H9 (cell line): ENCODE measurements at regions not wholly inside any gene's neighbourhood (a gene's known extent, or its start where the extent isn't known, plus 50 kb on each side); places are given as distances from the start of the nearest gene placed in this dataset.

Experiments used
- DNase-seq: peaks from one replicate; pipeline ENCODE4 v3.0.0-alpha.2; 2017
- H2AFZ ChIP-seq: one replicate; pipeline ENCODE4 v1.6.1; 2013; ENCODE audit warnings: mild to moderate bottlenecking, low read length, control low read depth, moderate library complexity
- H2AK5ac ChIP-seq: 2 replicates; pipeline ENCODE4 v1.6.1; 2013; ENCODE audit warnings: low read length, control low read depth, mixed read lengths; ENCODE audit not compliant: insufficient read length
- H2BK120ac ChIP-seq: one replicate; pipeline ENCODE4 v1.6.1; 2013; ENCODE audit warnings: low read depth, mild to moderate bottlenecking, low read length, control low read depth, inconsistent platforms; ENCODE audit not compliant: poor library complexity, severe bottlenecking
- H2BK12ac ChIP-seq: 2 replicates; pipeline ENCODE4 v1.6.1; 2013; ENCODE audit warnings: low read length, control low read depth, mixed read lengths, low read depth; ENCODE audit not compliant: insufficient read length
- H2BK15ac ChIP-seq: 2 replicates; pipeline ENCODE4 v1.6.1; 2013; ENCODE audit warnings: low read depth, low read length, control low read depth
- H2BK20ac ChIP-seq: one replicate; pipeline ENCODE4 v1.6.1; 2013; ENCODE audit warnings: low read depth, mild to moderate bottlenecking, low read length, control low read depth, inconsistent platforms; ENCODE audit not compliant: poor library complexity, severe bottlenecking
- H2BK5ac ChIP-seq: 2 replicates; pipeline ENCODE4 v1.6.1; 2013; ENCODE audit warnings: low read length, control low read depth, mixed read lengths; ENCODE audit not compliant: insufficient read length
- H3K14ac ChIP-seq: 2 replicates; pipeline ENCODE4 v1.6.1; 2013; ENCODE audit warnings: low read length, control low read depth; ENCODE audit not compliant: insufficient read depth
- H3K18ac ChIP-seq: 2 replicates; pipeline ENCODE4 v1.6.1; 2013; ENCODE audit warnings: low read depth, mild to moderate bottlenecking, mixed read lengths, low read length, control low read depth; ENCODE audit not compliant: insufficient read length
- H3K23ac ChIP-seq: 2 replicates; pipeline ENCODE4 v1.6.1; 2013; ENCODE audit warnings: low read length, control low read depth, mixed read lengths, low read depth; ENCODE audit not compliant: insufficient read length
- H3K23me2 ChIP-seq: 2 replicates; pipeline ENCODE4 v1.6.1; 2013; ENCODE audit warnings: low read depth, mild to moderate bottlenecking, mixed read lengths, low read length, control low read depth; ENCODE audit not compliant: insufficient read length, poor library complexity, severe bottlenecking
- H3K27ac ChIP-seq: 2 replicates; pipeline ENCODE4 v1.5.1; 2013; ENCODE audit warnings: low read length, control low read depth, mixed read lengths, low read depth; ENCODE audit not compliant: insufficient read length
- H3K27me3 ChIP-seq: 2 replicates; pipeline ENCODE4 v1.6.1; 2013; ENCODE audit warnings: low read length, control low read depth, inconsistent platforms; ENCODE audit not compliant: insufficient read depth
- H3K4ac ChIP-seq: 2 replicates; pipeline ENCODE4 v1.6.1; 2013; ENCODE audit warnings: low read depth, mild to moderate bottlenecking, control low read depth, inconsistent platforms, low read length, moderate library complexity
- H3K4me1 ChIP-seq: 2 replicates; pipeline ENCODE4 v1.6.1; 2013; ENCODE audit warnings: low read length, control low read depth, inconsistent platforms; ENCODE audit not compliant: insufficient read depth
- H3K4me2 ChIP-seq: 2 replicates; pipeline ENCODE4 v1.6.1; 2013; ENCODE audit warnings: low read length, control low read depth, mixed read lengths; ENCODE audit not compliant: insufficient read length, insufficient read depth
- H3K56ac ChIP-seq: 2 replicates; pipeline ENCODE4 v1.6.1; 2013; ENCODE audit warnings: low read depth, mild to moderate bottlenecking, mixed read lengths, low read length, control low read depth; ENCODE audit not compliant: insufficient read length
- H3K79me1 ChIP-seq: 2 replicates; pipeline ENCODE4 v1.6.1; 2013; ENCODE audit warnings: low read depth, mild to moderate bottlenecking, moderate library complexity, low read length, control low read depth, inconsistent platforms; ENCODE audit not compliant: insufficient read depth, poor library complexity, severe bottlenecking
- H3K79me2 ChIP-seq: 2 replicates; pipeline ENCODE4 v1.6.1; 2013; ENCODE audit warnings: low read length, control low read depth, inconsistent platforms; ENCODE audit not compliant: insufficient read depth
- H3K9ac ChIP-seq: 2 replicates; pipeline ENCODE4 v1.6.1; 2013; ENCODE audit warnings: low read length, control low read depth, mixed read lengths; ENCODE audit not compliant: insufficient read length; ENCODE audit errors: extremely low read depth
- H3K9me3 ChIP-seq: one replicate; pipeline ENCODE4 v1.6.1; 2013; ENCODE audit warnings: low read depth, low read length, inconsistent platforms; ENCODE audit not compliant: control insufficient read depth
- H3T11ph ChIP-seq: one replicate; pipeline ENCODE4 v1.6.1; 2013; ENCODE audit warnings: mild to moderate bottlenecking, low read length, control low read depth, inconsistent platforms
- H4K20me1 ChIP-seq: one replicate; pipeline ENCODE4 v1.6.1; 2013; ENCODE audit not compliant: control insufficient read depth, insufficient read length, insufficient read depth
- H4K5ac ChIP-seq: 2 replicates; pipeline ENCODE4 v1.6.1; 2013; ENCODE audit warnings: low read depth, mild to moderate bottlenecking, mixed read lengths, low read length, control low read depth; ENCODE audit not compliant: insufficient read length
- H4K8ac ChIP-seq: replicated peaks from 2 replicates; pipeline ENCODE4 v1.6.1; 2013; ENCODE audit warnings: low read length, control low read depth, mixed read lengths, low read depth; ENCODE audit not compliant: insufficient read length
- H4K91ac ChIP-seq: 2 replicates; pipeline ENCODE4 v1.6.1; 2013; ENCODE audit warnings: low read depth, mild to moderate bottlenecking, moderate library complexity, mixed read lengths, low read length, control low read depth; ENCODE audit not compliant: insufficient read length
- H3K27ac Mint-ChIP-seq, 3 experiments: 2 replicates in 2 of 3; 3 replicates in 1 of 3; pipeline ENCODE4 v1.8.0; 2020 to 2021; ENCODE audit warnings: mixed read lengths in 3 of 3, mild to moderate bottlenecking in 1 of 3, moderate library complexity in 1 of 3
- H3K27me3 Mint-ChIP-seq: 2 replicates; pipeline ENCODE4 v1.8.0; 2021; ENCODE audit warnings: low read depth, mild to moderate bottlenecking, moderate library complexity, mixed read lengths
- H3K36me3 Mint-ChIP-seq, 3 experiments: 2 replicates in 2 of 3; 3 replicates in 1 of 3; pipeline ENCODE4 v1.8.0; 2020 to 2021; ENCODE audit warnings: low read depth in 3 of 3, mixed read lengths in 3 of 3; ENCODE audit not compliant: insufficient read depth in 1 of 3
- H3K4me1 Mint-ChIP-seq, 2 experiments: 2 replicates each; pipeline ENCODE4 v1.8.0; 2020; ENCODE audit warnings: mixed read lengths in 2 of 2
- H3K4me3 Mint-ChIP-seq, 2 experiments: 2 replicates in 1 of 2; 3 replicates in 1 of 2; pipeline ENCODE4 v1.8.0; 2020 to 2021; ENCODE audit warnings: mild to moderate bottlenecking in 2 of 2, mixed read lengths in 2 of 2, moderate library complexity in 1 of 2
- H3K9me3 Mint-ChIP-seq, 2 experiments: 2 replicates in 1 of 2; 3 replicates in 1 of 2; pipeline ENCODE4 v1.8.0; 2020; ENCODE audit warnings: mild to moderate bottlenecking in 2 of 2, mixed read lengths in 2 of 2, moderate library complexity in 1 of 2
- WGBS: extraction: QIAGEN DNeasy Blood & Tissue Kit; methylation state at CpG from one replicate; pipeline ENCODE4 v1.1.7; 2013; ENCODE audit warnings: missing lambda C conversion rate, low lambda C conversion rate, mixed read lengths; ENCODE audit not compliant: insufficient read length; ENCODE audit errors: extremely low coverage; 5-methylcytosine and 5-hydroxymethylcytosine counted together
- TF ChIP-seq, protein P1 (sequence below): fragments of 200-600 bp; sonication (generic); conservative IDR thresholded peaks from 3 replicates; pipeline ENCODE4 v1.8.0; 2021; ENCODE audit warnings: antibody characterized with exemption, mild to moderate bottlenecking

DNA sequence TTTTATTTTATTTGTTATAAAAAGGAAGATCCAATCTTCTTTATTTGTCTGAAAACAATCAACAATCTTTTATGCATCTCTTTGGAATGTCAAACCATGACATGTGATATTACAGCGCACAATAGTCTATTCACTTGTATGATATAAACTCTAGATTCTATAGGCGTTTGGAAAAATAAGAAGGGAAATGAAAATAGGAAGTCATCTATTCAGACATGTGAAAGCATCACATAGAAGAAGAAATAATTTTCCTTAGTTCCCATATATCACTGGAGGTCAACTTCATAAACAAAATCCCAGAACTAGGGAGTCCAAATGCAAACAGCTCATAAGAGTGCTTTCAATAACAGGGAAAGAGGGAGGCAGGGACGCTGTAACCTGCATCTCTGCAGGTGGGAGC lies 139.5 kb upstream of the RASGEF1B start:
- H2BK5ac ChIP-seq, result no peak overlapping the region
- no peak overlapping the region for H3T11ph ChIP-seq
- Mint-ChIP-seq H3K27me3 (no peaks in the 10 kb centered on the region), H3K27ac (no peak overlapping the region), H3K4me3 (no peak overlapping the region), H3K4me1 (no peaks in the 10 kb centered on the region), H3K36me3 (no peaks in the 10 kb centered on the region), H3K9me3 (no peaks in the 10 kb centered on the region)
- no peaks in the 10 kb centered on the region for H3K79me1 ChIP-seq
- no peak overlapping the region for H2BK120ac ChIP-seq
- H3K56ac ChIP-seq, result no peak overlapping the region
- H3K4me2 ChIP-seq, result no peak overlapping the region
- no peak overlapping the region for H3K4ac ChIP-seq
- H3K23me2 ChIP-seq, result no peaks in the 10 kb centered on the region
- H4K20me1 ChIP-seq, result no peaks in the 10 kb centered on the region
- no peaks in the 10 kb centered on the region for H3K9me3 ChIP-seq
- H2BK20ac ChIP-seq, result no peak overlapping the region
- no peak overlapping the region for H3K23ac ChIP-seq
- H3K27me3 ChIP-seq, result no peaks in the 10 kb centered on the region
- H3K9ac ChIP-seq, result no peak overlapping the region
- H4K91ac ChIP-seq, result no peak overlapping the region
- no peak overlapping the region for H3K27ac ChIP-seq
- no peaks in the 10 kb centered on the region for H3K4me1 ChIP-seq
- H3K79me2 ChIP-seq, result no peaks in the 10 kb centered on the region
- H2BK15ac ChIP-seq, result no peak overlapping the region
- DNase-seq, result no peak
- no peak overlapping the region for H2AK5ac ChIP-seq
- no peak overlapping the region for H4K8ac ChIP-seq
- H4K5ac ChIP-seq, result no peak overlapping the region
- no peak overlapping the region for H2BK12ac ChIP-seq
- no peak overlapping the region for H2AFZ ChIP-seq
- no peak overlapping the region for H3K14ac ChIP-seq
- TF ChIP-seq, protein P1, sequence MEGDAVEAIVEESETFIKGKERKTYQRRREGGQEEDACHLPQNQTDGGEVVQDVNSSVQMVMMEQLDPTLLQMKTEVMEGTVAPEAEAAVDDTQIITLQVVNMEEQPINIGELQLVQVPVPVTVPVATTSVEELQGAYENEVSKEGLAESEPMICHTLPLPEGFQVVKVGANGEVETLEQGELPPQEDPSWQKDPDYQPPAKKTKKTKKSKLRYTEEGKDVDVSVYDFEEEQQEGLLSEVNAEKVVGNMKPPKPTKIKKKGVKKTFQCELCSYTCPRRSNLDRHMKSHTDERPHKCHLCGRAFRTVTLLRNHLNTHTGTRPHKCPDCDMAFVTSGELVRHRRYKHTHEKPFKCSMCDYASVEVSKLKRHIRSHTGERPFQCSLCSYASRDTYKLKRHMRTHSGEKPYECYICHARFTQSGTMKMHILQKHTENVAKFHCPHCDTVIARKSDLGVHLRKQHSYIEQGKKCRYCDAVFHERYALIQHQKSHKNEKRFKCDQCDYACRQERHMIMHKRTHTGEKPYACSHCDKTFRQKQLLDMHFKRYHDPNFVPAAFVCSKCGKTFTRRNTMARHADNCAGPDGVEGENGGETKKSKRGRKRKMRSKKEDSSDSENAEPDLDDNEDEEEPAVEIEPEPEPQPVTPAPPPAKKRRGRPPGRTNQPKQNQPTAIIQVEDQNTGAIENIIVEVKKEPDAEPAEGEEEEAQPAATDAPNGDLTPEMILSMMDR, result no peak
- no peak overlapping the region for H3K18ac ChIP-seq
- WGBS, result no CpG with 5 or more reads among the region's 3 CpGs
